ACHN (cell line): ENCODE measurements at regions not wholly inside any gene's neighbourhood (a gene's known extent, or its start where the extent isn't known, plus 50 kb on each side); places are given as distances from the start of the nearest gene placed in this dataset.
"Not testable (repeated sequence)": the region's sequence is repeated elsewhere in the genome, so short reads cannot be mapped to it uniquely, and the experiment has no call there.

Experiments used
- DNase-seq: peaks from one replicate; pipeline ENCODE4 v3.0.0-alpha.2; 2015
- in situ Hi-C: cut with HindIII; loops from 2 replicates; pipeline ENCODE4 v1.10.0; 2017; ENCODE audit warnings: low sequenced_read_pairs, low pct_ligation_motif_present, low pct_unique_long_range_greater_than_20kb

GRCh38 chr1:113282008-113282892 lies 108.1 kb upstream of the MAGI3 start:
- in situ Hi-C loops: no loop called here
- no peak for DNase-seq

DNA sequence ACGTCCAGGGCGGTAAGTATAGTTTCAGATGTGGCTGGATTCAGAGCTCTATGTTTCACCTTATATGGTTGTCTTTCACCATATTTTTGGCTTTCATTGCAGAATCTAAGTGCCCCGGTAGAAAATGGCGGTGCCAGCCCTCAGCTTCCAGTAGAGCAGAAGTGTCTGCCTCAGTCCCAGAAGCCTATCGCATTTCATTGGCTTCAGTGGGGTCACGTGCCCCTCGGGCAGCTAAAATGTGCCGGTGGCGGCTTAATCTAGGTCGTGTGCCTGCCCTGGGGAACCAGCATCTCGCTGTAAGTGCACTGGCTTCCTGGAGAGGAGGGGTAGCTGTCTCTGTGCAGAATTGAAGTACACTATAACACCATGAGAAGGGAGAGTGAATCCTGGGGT lies 107.4 kb upstream of the MAGI3 start:
- no peak for DNase-seq
- in situ Hi-C loops: no loop called here

DNA sequence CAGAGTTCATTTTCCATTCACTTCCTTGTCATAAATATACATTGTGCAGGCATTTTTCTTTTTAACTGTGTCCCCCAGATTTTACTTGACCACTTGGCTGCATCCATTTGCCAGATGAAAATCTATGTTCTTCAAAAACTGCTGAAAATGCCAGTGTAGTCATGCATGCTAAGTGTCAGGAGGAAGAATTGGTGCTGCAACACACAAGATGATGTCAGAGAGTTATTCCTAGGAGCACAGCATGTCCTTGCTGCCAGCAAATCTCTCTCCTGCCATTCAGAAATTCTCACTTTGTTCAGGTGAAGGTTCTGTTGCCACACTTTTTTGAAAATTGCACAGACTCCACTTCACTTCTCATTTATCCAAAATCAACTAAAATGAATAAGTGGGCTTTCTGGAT lies 106.4 kb upstream of the MAGI3 start:
- in situ Hi-C loops: no loop called here
- no peak for DNase-seq

DNA sequence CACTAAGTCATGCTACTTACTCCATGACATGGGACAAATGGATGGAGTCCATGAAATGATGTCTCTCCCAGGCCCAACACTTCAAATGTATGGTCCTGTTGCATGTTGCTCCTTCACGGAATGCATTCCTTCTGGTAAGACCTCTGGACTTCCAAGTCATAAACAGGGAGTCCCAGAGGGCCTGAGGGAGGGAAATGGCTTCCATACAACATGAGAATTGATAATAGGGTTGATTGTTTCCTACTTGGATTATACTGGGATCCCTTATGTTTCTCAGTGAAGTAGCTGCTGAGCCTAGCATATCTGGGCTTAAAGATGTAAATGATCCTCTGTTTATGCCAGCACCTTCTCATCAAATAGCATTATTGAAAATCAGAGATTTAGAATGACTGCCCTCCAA lies 104.2 kb upstream of the MAGI3 start:
- DNase-seq: no peak
- in situ Hi-C loops: no loop called here

GRCh38 chr1:113291777-113292602 lies 98.3 kb upstream of the MAGI3 start:
- no peak for DNase-seq
- in situ Hi-C loops: no loop called here

DNA sequence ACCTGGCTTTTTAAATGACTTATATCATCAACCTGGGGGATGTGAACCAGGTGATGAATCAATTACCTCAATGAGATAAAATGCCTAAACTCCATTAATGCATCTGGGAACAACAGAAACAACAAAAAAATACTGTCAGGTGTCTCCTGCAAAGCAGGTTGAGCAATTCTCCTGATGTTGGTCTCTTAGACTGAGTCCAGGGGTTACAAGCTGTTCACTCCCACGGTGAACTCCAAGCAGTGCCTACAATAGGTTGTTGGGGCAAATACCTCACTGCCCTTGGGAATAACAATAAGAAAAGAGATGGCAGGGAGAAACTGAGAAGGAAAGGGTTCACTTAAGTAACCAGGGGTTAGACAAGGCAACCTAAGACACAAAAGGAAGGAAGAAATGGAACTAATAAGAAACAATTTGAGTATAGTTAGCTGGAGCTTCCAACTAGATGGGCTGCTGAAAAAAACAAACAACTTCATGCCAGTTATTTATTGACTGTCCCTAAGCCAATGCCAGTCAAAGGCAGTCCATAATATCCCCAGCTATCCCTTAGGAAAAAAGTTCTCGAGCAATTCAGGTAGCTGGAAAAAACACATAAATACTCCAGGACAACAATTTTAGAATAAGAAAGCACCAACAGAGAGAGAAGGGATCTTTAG lies 97.6 kb upstream of the MAGI3 start:
- in situ Hi-C loops: no loop called here
- DNase-seq: no peak

DNA sequence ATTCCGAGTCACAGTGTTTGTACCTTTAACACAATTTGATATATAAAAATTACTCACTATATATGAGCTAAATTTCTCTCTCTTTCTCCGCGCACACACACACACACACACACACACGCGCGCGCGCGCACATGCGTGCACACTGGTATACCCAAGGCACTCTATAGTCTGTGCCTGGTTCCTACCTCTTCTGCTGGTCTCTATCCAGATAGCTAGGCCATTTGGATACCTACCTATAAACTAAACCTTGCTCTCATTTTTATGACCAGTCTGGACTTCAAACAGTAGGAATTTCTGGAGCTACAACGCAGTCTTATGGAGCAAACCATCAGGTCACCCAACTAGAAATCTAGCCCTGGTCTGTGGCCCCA lies 97.1 kb upstream of the MAGI3 start:
- no peak for DNase-seq
- in situ Hi-C loops: no loop called here

DNA sequence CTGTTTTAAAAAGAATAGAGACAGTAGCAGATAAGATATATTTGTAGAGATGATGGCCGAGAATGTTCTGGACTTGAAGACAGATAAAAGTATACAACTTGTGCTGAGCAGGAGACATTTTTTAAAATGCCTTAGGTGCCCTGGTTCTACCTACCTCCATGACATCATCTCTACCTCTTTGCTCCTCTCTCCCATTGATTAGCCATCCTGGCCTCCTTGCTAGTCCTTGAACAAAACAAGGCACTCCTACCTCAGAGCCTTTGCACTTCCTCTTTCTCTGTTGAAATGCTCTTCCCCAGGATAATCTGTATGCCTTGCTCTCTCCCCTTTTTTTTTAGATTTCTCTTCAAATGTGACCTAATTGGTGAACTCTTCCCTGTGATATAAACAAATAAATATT lies 92.6 kb upstream of the MAGI3 start:
- no peak for DNase-seq
- in situ Hi-C loops: no loop called here

DNA sequence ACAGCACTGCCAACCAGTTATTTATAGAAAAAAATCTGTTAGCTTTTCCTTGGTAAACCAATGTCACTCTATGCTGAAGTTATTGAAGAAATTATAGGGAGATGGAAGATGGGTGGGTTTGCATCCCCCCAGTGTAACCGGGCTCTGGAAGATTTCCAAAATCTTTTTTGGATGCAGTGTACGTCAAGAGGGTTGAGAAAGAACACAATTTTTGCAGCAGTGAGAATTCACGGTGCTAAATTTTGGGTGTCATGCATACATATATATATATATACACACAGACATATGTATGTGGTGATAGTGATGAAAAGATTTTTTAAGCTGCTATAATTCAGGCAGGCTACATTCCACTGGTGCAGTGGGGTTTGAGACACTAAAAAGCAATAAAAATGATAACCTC lies 91.4 kb upstream of the MAGI3 start:
- in situ Hi-C loops: no loop called here
- no peak for DNase-seq

DNA sequence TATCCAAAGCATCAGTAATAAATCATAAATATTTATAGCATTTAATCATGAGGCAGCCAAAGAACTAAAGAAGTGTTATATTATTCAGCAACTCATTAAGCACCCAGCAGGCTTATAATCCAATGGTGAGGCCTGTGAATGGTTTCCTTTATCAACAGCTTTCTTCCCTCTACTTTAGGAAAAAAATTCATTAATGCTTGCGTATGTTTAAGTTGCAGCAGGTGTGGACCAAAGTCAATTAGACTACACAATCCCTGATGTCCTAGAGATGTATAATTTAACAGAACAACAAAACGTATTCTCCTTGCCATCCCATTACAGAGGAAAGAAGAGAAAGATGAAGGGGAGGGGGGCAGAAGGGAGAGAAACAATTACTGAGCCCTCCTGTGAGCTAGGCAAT lies 87.7 kb upstream of the MAGI3 start:
- in situ Hi-C loops: no loop called here
- DNase-seq: no peak

DNA sequence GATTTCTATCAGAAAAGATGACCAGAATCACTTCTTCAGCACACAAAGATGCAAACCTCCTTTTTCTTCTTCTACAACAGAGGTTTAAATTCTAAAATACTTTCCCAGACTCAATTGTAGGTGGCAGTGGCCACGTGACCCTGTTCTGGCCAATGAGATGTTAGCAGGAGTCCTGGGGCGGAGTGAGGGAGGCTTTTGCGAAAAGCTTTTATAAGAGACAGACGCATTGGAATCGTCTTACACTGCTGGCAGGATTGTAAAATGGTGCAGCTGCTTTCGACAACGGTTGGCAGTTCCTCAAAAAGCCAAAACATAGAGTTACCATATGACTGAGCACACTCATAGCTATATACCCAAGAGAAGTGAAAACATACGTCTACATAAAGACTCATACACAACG lies 87.0 kb upstream of the MAGI3 start:
- DNase-seq: no peak
- in situ Hi-C loops: no loop called here

- in situ Hi-C loops, DNase-seq: not testable (repeated sequence)
These were observed 85.3 kb upstream of the MAGI3 start for GRCh38 chr1:113305029-113305428.

GRCh38 chr1:113307771-113308445 lies 82.4 kb upstream of the MAGI3 start:
- DNase-seq: no peak

GRCh38 chr1:113312651-113313050 lies 77.7 kb upstream of the MAGI3 start:
- in situ Hi-C loops, DNase-seq: not testable (repeated sequence)

More at GRCh38 chr1:113307771-113308445, 82.4 kb upstream of the MAGI3 start:
- in situ Hi-C loops: no loop called here

GRCh38 chr1:113314600-113314999 lies 75.7 kb upstream of the MAGI3 start:
- in situ Hi-C loops: no loop called here
- no peak for DNase-seq

DNA sequence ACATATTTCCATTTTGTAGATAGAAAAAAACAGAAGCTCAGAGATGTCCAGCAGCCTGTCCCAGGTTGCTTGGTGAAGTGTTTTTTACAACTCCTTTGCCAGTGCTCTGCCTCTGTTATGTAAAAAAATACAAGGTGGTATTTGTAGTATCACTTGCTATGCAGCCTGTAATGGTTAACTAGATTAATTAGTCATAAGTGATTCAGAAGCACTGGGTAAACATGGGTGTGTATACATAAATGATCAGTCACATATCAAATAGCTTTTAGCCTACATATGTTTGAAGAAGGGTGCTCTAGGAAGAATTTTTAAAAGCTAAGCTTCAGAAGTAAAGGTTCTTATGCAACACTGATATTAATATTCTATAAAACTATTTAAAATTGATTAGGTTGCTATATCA lies 70.0 kb upstream of the MAGI3 start:
- no peak for DNase-seq
- in situ Hi-C loops: no loop called here

- DNase-seq: no peak
- in situ Hi-C loops: no loop called here
These were observed 69.2 kb upstream of the MAGI3 start for GRCh38 chr1:113320972-113321680.

GRCh38 chr1:113321771-113322387 lies 68.4 kb upstream of the MAGI3 start:
- DNase-seq: no peak
- in situ Hi-C loops: no loop called here
